Fibroblast of skin of abdomen (primary cell): ENCODE measurements at regions not wholly inside any gene's neighbourhood (a gene's known extent, or its start where the extent isn't known, plus 50 kb on each side); places are given as distances from the start of the nearest gene placed in this dataset.
A peak's percentile ranks its signal among the peaks of the same experiment; 100 is the strongest.
"Not testable (repeated sequence)": the region's sequence is repeated elsewhere in the genome, so short reads cannot be mapped to it uniquely, and the experiment has no call there.

ENCODE experiments used
- DNase-seq: peaks from one replicate; pipeline ENCODE4 v3.0.0-alpha.2; 2013

GRCh38 chr11:109940816-109941215, 152.4 kb upstream of the ZC3H12C start:
- DNase-seq, result peak; percentile 48

GRCh38 chr11:109945626-109946321, 147.4 kb upstream of the ZC3H12C start:
- no peak for DNase-seq

DNA sequence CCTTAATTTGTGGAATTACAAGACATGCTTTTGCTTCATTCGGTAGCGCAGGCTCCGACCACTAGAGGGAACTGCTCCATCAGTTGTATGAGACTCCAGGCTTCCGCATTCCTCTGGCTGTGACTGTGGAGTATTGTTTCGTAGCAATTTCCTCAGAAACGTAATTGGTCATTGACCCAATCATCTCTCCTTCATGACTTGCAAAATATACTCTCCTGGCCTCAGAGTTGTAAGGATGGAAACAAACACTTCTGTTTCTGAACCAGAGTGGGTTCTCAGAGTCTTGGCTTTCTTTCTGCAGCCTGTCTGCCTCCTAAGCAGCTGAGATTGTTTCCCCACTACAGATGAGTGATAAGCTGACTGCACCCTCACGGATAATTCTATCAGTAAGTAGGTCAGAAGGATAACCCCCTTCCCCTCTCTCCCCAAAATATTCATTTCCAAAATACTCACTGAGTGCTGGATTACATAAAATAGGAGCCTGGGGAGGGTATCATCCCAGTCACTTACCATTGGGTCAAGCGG, 146.8 kb upstream of the ZC3H12C start:
- DNase-seq, result peak; percentile 93

DNA sequence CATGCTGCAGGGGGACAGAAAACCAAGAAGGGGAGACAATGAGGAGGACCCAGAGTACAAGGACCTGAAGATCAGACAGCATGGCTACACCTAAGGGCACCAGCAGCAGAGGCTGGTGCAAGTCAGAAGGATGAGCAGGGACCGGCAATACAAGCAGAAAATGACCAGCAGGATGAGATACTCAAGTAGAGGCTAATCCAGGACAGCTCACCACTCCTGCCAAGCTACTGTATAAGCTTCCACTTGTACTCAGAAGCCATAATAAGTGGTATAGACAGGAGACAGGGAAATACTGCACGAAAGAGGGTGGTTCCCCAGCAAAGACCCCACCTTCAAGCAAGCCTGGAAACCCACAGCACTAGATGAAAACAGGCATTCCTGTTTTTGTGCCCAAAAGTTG, 138.7 kb upstream of the ZC3H12C start:
- no peak for DNase-seq

GRCh38 chr11:109956124-109956793, 136.9 kb upstream of the ZC3H12C start:
- no peak for DNase-seq

- DNase-seq, result no peak
Measured at GRCh38 chr11:109957000-109957399, 136.2 kb upstream of the ZC3H12C start.

GRCh38 chr11:109957601-109958000, 135.6 kb upstream of the ZC3H12C start:
- no peak for DNase-seq

DNA sequence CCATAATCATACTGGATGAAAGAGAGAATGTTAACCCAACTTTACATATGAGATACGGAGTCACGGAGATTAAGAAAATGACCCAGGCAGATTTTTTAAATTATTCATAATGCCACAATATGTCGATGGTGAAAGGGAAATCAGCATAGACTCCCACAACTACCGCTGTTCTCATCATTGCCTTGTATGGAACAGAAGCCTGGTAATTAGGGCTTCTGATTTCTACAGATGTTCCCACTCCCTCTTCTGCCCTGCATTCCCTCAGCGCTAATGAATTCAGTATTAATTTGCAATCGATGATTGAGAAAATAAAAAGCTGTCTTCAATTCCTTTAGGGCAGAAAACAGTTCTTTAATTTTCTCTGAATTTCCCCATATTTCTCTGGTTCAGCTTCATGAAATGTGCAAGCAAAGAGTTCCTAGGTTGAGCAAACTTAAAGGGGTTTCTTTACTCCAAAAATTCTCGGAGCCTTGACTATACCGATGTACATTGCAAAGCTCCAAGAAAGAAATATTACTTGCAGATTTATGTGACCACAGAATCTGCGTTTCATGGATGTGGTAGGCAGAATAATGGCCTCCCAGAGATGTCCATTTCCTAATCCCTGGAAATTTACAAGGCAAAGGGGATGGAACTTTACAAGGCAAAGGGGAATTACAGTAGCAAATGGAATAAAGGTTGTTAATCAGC, 134.9 kb upstream of the ZC3H12C start:
- peak; percentile 48 for DNase-seq

- peak; percentile 13 for DNase-seq
Measured at GRCh38 chr11:109958821-109959166, 134.4 kb upstream of the ZC3H12C start.

GRCh38 chr11:109960831-109961230, 132.4 kb upstream of the ZC3H12C start:
- DNase-seq, result peak; percentile 77

- no peak for DNase-seq
Measured at GRCh38 chr11:109961261-109961660, 131.9 kb upstream of the ZC3H12C start.

GRCh38 chr11:109963101-109963500, 130.1 kb upstream of the ZC3H12C start:
- no peak for DNase-seq

GRCh38 chr11:109964487-109964886, 128.7 kb upstream of the ZC3H12C start:
- DNase-seq, result no peak

GRCh38 chr11:109965445-109965844, 127.7 kb upstream of the ZC3H12C start:
- DNase-seq, result not testable (repeated sequence)

- DNase-seq, result not testable (repeated sequence)
Measured at GRCh38 chr11:109965926-109966325, 127.3 kb upstream of the ZC3H12C start.

DNA sequence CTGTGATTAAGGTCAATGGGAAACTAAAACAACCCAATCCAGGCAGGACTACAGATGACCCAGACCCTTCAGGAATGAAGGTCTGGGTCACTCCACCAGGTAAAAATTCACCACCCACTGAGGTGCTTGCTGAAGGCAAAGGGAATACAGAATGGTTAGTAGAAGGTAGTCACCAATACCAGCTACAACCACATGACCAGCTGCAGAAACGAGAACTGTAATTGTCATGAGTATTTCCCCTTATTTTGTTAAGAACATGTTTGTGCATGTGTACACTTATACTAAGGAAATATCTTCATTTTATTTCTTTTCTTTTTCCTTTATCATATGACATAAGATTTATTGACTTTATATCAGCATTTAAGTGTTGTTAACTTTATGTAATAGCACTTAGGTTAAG, 126.1 kb upstream of the ZC3H12C start:
- not testable (repeated sequence) for DNase-seq

GRCh38 chr11:109968299-109968698, 124.9 kb upstream of the ZC3H12C start:
- DNase-seq, result no peak

DNA sequence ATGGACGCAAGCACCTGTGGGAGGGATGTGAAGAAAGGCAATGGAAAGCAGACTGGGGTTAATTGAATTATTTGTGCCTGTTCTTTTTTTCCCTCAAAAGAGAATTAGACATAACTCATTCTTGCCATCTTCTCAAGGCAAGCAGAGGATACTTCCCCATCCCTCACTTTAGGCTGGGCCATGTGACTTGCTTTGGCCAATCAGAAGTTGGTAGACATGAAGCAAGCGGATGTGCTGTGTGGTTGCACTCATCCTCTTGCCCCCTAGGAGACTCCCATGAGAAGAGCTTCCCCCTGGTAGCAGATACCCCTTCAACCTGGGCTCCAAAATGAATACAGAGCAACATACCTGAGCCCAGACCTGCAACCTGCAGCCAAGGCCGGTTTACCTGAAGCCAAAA, 124.4 kb upstream of the ZC3H12C start:
- no peak for DNase-seq

DNA sequence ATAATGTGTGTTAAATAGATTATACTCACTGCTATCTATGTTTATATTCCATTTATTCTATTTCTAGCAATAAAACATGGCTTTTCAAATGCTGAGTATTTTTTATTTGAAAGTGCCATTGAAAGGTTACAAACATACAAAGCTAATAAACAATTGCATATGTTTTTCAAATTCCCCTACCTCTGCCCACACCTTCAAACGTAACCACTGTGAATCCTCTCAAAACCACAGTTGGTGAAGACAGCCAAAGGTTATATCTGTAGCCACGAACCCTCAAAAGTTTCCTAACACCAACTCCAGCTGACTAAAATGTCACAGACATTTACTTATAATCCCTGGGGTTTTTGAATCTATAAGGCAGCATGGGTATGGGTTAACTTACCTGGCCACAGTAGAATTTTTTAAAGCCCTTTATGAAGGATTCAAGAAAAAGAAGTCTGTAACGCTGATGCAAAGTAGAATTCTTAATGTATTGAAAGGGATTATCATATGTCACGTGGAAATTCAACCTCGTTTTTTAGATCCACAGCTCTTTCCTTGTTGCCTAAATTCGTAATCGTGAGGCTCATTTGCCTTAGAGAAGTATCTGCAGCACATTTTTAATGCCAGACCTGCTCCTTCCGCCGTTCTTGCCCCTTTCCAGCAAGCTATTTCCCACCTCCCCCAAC, 122.5 kb upstream of the ZC3H12C start:
- DNase-seq, result no peak

GRCh38 chr11:109971184-109971523, 122.0 kb upstream of the ZC3H12C start:
- peak; percentile 62 for DNase-seq

- no peak for DNase-seq
Measured at GRCh38 chr11:109972181-109972715, 120.9 kb upstream of the ZC3H12C start.

GRCh38 chr11:109972939-109973338, 120.3 kb upstream of the ZC3H12C start:
- DNase-seq, result no peak

DNA sequence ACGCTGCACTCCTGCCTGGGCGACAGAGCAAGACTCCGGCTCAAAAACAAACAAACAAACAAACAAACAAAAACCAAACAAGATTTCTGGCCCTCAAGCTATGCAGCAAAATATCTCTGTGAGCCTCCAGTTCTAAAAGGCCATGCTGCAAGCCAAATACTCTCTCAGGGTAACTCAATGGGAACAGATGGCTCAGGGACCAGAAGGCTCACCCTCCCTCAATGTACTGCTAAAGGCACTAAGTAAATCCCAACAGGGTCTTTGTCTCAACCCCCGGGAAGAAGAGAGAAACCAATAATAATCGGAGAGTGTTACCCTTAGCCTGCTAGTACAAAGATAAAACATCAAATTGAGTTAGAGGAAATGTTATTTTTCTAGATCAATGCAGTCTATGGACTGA, 119.7 kb upstream of the ZC3H12C start:
- no peak for DNase-seq
